Panc1 (cell line): ENCODE measurements at regions not wholly inside any gene's neighbourhood (a gene's known extent, or its start where the extent isn't known, plus 50 kb on each side); places are given as distances from the start of the nearest gene placed in this dataset.

Source experiments
- ATAC-seq: fragments of 200-7000 bp; cut with Tn5 transposase; 2 replicates; pipeline ENCODE4 v1.9.1; 2020; ENCODE audit warnings: mild to moderate bottlenecking, moderate library complexity
- BruUV-seq: library from RNA; stranded (reverse); fragments of 400-500 nt; replicated peaks from 2 replicates; lab custom pipeline; 2021; lab: Mats Ljungman, UMichigan
- CTCF ChIA-PET: fragments of 300-600 bp; sonication (Branson Sonifier 250); formaldehyde crosslinking; loops from one replicate; lab custom pipeline; 2022; ENCODE audit warnings: antibody characterized with exemption; lab: Charles Lee
- POLR2A ChIA-PET: fragments of 300-600 bp; sonication (Branson Sonifier 250); formaldehyde crosslinking; loops from one replicate; lab custom pipeline; 2022; ENCODE audit warnings: antibody characterized with exemption; lab: Charles Lee
- DNase-seq: peaks from one replicate; pipeline ENCODE4 v3.0.0-alpha.2; 2010; ENCODE audit warnings: low read depth, low spot score
- H3K27ac ChIP-seq: 2 replicates; pipeline ENCODE4 v1.5.1; 2011; ENCODE audit warnings: mild to moderate bottlenecking, low read length, inconsistent platforms
- H3K27me3 ChIP-seq: fragments of 200-500 bp; sonication (Bioruptor generic); 2 replicates; pipeline ENCODE4 v1.6.0; 2014; ENCODE audit warnings: low read length, inconsistent platforms; ENCODE audit not compliant: control insufficient read depth, insufficient read depth
- H3K36me3 ChIP-seq: fragments of 200-500 bp; sonication (Bioruptor generic); 2 replicates; pipeline ENCODE4 v1.5.1; 2014; ENCODE audit warnings: inconsistent platforms, mild to moderate bottlenecking, low read length, moderate library complexity; ENCODE audit not compliant: control insufficient read depth, insufficient read depth
- H3K4me1 ChIP-seq: 2 replicates; pipeline ENCODE4 v1.5.1; 2011; ENCODE audit warnings: inconsistent platforms, mild to moderate bottlenecking, low read length, moderate library complexity; ENCODE audit not compliant: control insufficient read depth, insufficient read depth
- H3K4me3 ChIP-seq, 2 experiments: 2 replicates each; pipeline ENCODE4 v1.5.1; 2011 to 2012; ENCODE audit warnings: low read depth in 2 of 2, low read length in 2 of 2, mild to moderate bottlenecking in 2 of 2, inconsistent platforms in 1 of 2, moderate library complexity in 1 of 2
- H3K9me3 ChIP-seq: fragments of 200-500 bp; sonication (Bioruptor generic); 2 replicates; pipeline ENCODE4 v1.5.1; 2014; ENCODE audit warnings: low read depth, mild to moderate bottlenecking, inconsistent platforms, low read length, moderate library complexity; ENCODE audit not compliant: control insufficient read depth, insufficient read depth
- POLR2AphosphoS5 ChIP-seq: IDR thresholded peaks from 2 replicates; pipeline ENCODE4 v1.6.1; 2012; ENCODE audit warnings: mild to moderate bottlenecking, low read depth, low read length, moderate library complexity
- SIN3A ChIP-seq: IDR thresholded peaks from 2 replicates; pipeline ENCODE4 v1.6.1; 2012; ENCODE audit warnings: low read depth, mild to moderate bottlenecking, low read length, moderate library complexity, borderline replicate concordance; ENCODE audit not compliant: insufficient read depth
- TCF7L2 ChIP-seq: IDR thresholded peaks from 2 replicates; pipeline ENCODE4 v1.6.1; 2011; ENCODE audit warnings: mild to moderate bottlenecking, low read depth, low read length, inconsistent platforms
- in situ Hi-C: cut with HindIII; loops from 2 replicates; pipeline ENCODE4 v1.10.0; 2016; ENCODE audit warnings: low sequenced_read_pairs, low pct_unique_long_range_greater_than_20kb
- intact Hi-C: fragments of 100-400 bp; cut with micrococcal nuclease; formaldehyde crosslinking; loops from one replicate; pipeline ENCODE4 v1.10.0; 2022; ENCODE audit not compliant: unreplicated experiment
- TF ChIP-seq, protein P1 (sequence below): fragments of 450-650 bp; IDR thresholded peaks from 2 replicates; pipeline ENCODE4 v1.5.1; 2017; ENCODE audit warnings: mild to moderate bottlenecking
- TF ChIP-seq, protein P2 (sequence below), 2 experiments: IDR thresholded peaks; 2 replicates each; pipeline ENCODE4 v1.6.1; 2011 to 2012; ENCODE audit warnings: low read depth in 2 of 2, control low read depth in 1 of 2, low read length in 1 of 2, mild to moderate bottlenecking in 1 of 2, moderate library complexity in 1 of 2; ENCODE audit not compliant: insufficient read depth in 1 of 2

DNA sequence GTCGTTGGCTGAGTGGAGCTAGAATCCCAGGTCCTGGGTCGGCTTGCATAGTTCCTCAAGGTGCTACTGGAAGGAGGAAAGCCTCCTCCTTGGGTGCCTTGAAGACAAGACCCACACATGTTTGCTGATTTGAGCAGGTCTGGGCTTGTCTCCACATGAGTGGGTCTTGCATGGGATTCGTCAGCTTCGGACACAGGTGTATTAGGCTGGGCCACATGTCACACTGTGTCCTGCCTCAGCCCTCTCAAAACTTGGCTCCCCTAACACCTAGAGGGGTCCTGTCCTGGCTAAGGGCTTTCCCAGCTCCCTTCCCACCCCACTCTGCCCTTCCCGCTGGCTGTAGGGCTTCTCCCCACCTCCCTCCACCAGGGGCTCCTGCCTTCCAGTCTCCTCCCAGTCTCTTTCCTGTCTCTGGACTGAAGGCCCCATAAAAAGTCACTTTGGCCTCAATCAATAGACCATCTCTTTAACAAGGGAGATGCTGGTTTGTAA is 73.0 kb upstream of the ADPGK start:
- in situ Hi-C loops = no loop called here
- ChIA-PET POLR2A (no interaction called here), CTCF (no interaction called here)
- no peak overlapping the region for H3K4me3 ChIP-seq
- H3K36me3 ChIP-seq = no peaks in the 10 kb centered on the region
- H3K27me3 ChIP-seq = no peaks in the 10 kb centered on the region; the same call in 1 of the 2 replicates
- intact Hi-C loops = no loop called here
- no TSS peak for BruUV-seq
- TF ChIP-seq SIN3A (no peak), TCF7L2 (no peak), POLR2AphosphoS5 (no peak)
- TF ChIP-seq, protein P1, sequence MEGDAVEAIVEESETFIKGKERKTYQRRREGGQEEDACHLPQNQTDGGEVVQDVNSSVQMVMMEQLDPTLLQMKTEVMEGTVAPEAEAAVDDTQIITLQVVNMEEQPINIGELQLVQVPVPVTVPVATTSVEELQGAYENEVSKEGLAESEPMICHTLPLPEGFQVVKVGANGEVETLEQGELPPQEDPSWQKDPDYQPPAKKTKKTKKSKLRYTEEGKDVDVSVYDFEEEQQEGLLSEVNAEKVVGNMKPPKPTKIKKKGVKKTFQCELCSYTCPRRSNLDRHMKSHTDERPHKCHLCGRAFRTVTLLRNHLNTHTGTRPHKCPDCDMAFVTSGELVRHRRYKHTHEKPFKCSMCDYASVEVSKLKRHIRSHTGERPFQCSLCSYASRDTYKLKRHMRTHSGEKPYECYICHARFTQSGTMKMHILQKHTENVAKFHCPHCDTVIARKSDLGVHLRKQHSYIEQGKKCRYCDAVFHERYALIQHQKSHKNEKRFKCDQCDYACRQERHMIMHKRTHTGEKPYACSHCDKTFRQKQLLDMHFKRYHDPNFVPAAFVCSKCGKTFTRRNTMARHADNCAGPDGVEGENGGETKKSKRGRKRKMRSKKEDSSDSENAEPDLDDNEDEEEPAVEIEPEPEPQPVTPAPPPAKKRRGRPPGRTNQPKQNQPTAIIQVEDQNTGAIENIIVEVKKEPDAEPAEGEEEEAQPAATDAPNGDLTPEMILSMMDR = no peak
- TF ChIP-seq, protein P2, sequence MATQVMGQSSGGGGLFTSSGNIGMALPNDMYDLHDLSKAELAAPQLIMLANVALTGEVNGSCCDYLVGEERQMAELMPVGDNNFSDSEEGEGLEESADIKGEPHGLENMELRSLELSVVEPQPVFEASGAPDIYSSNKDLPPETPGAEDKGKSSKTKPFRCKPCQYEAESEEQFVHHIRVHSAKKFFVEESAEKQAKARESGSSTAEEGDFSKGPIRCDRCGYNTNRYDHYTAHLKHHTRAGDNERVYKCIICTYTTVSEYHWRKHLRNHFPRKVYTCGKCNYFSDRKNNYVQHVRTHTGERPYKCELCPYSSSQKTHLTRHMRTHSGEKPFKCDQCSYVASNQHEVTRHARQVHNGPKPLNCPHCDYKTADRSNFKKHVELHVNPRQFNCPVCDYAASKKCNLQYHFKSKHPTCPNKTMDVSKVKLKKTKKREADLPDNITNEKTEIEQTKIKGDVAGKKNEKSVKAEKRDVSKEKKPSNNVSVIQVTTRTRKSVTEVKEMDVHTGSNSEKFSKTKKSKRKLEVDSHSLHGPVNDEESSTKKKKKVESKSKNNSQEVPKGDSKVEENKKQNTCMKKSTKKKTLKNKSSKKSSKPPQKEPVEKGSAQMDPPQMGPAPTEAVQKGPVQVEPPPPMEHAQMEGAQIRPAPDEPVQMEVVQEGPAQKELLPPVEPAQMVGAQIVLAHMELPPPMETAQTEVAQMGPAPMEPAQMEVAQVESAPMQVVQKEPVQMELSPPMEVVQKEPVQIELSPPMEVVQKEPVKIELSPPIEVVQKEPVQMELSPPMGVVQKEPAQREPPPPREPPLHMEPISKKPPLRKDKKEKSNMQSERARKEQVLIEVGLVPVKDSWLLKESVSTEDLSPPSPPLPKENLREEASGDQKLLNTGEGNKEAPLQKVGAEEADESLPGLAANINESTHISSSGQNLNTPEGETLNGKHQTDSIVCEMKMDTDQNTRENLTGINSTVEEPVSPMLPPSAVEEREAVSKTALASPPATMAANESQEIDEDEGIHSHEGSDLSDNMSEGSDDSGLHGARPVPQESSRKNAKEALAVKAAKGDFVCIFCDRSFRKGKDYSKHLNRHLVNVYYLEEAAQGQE (IDR thresholded peaks at IDR 0.05; ENCODE audit: insufficient read depth in 1 of 2, low read depth in 2 of 2, low read length in 1 of 2) = no peak
- DNase-seq = no peak
- no peak overlapping the region for H3K27ac ChIP-seq
- H3K9me3 ChIP-seq = no peaks in the 10 kb centered on the region
- no peaks in the 10 kb centered on the region for H3K4me1 ChIP-seq
- ATAC-seq = no peak

DNA sequence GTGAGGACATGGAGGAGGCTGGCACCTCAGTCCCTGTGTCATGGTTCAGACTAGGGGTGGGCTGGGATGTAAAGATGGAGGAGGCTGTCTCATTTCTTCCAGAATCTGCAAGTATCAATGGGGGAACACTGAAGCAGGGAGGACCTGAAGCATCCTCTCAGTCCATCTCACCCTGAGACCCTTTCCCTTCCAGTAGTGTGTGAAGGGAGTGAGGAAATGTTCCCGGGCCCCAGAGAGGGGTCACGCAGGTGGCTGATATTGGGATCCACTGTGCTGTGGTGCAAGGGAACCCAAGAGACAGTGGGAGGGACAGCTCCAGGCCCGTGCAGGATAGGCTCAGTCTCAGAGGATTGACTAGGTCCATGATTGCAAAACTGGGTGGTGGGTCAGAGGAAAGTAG is 72.2 kb upstream of the ADPGK start:
- Histone ChIP-seq H3K9me3 (no peaks in the 10 kb centered on the region), H3K36me3 (no peaks in the 10 kb centered on the region), H3K4me1 (no peaks in the 10 kb centered on the region), H3K27ac (no peak overlapping the region), H3K4me3 (no peak overlapping the region), H3K27me3 (no peaks in the 10 kb centered on the region; the same call in 1 of the 2 replicates)
- ATAC-seq = no peak
- no peak for DNase-seq
- no TSS peak for BruUV-seq
- POLR2A ChIA-PET = no interaction called here
- CTCF ChIA-PET = no interaction called here
- in situ Hi-C loops = no loop called here
- intact Hi-C loops = no loop called here
- TF ChIP-seq TCF7L2 (no peak), POLR2AphosphoS5 (no peak), SIN3A (no peak)
- TF ChIP-seq, protein P1 = no peak
- TF ChIP-seq, protein P2 (IDR thresholded peaks at IDR 0.05; ENCODE audit: insufficient read depth in 1 of 2, low read depth in 2 of 2, low read length in 1 of 2) = no peak
